Fibroblast of mammary gland (primary cell): ENCODE measurements at regions not wholly inside any gene's neighbourhood (a gene's known extent, or its start where the extent isn't known, plus 50 kb on each side); places are given as distances from the start of the nearest gene placed in this dataset.

Experiments
- DNase-seq: peaks from one replicate; pipeline ENCODE4 v3.0.0-alpha.2; 2010; ENCODE audit warnings: low read depth
- H3K4me3 ChIP-seq: 2 replicates; pipeline ENCODE4 v1.5.1; 2011; ENCODE audit warnings: low read depth, mild to moderate bottlenecking, low read length, moderate library complexity; ENCODE audit not compliant: control insufficient read depth
- TF ChIP-seq, protein P1 (sequence below): conservative IDR thresholded peaks from 2 replicates; pipeline ENCODE4 v1.5.1; 2011; ENCODE audit warnings: low read depth, low read length, inconsistent platforms; ENCODE audit not compliant: control insufficient read depth, insufficient read depth

DNA sequence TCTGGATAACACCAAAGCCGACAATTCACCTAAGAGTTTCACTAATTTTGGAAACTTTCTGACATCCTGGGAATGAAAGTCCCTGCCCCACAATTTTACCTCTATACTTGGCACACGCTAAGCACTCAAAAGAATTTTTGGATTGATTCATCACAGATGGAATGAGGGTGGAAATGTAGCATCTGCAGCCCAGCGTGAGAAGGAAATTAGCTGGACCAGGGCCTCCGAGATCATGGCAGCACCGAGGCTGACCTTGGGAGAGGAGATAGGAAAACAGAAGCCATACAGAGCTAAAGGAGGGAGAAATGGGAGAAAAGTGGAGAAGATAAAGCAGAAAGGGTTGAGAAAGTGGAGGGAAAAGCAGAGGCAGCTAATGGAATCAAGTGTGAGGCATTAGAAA is 606.6 kb upstream of the DPP6 start:
- H3K4me3 ChIP-seq = no peak overlapping the region
- TF ChIP-seq, protein P1, sequence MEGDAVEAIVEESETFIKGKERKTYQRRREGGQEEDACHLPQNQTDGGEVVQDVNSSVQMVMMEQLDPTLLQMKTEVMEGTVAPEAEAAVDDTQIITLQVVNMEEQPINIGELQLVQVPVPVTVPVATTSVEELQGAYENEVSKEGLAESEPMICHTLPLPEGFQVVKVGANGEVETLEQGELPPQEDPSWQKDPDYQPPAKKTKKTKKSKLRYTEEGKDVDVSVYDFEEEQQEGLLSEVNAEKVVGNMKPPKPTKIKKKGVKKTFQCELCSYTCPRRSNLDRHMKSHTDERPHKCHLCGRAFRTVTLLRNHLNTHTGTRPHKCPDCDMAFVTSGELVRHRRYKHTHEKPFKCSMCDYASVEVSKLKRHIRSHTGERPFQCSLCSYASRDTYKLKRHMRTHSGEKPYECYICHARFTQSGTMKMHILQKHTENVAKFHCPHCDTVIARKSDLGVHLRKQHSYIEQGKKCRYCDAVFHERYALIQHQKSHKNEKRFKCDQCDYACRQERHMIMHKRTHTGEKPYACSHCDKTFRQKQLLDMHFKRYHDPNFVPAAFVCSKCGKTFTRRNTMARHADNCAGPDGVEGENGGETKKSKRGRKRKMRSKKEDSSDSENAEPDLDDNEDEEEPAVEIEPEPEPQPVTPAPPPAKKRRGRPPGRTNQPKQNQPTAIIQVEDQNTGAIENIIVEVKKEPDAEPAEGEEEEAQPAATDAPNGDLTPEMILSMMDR = no peak
- no peak for DNase-seq

DNA sequence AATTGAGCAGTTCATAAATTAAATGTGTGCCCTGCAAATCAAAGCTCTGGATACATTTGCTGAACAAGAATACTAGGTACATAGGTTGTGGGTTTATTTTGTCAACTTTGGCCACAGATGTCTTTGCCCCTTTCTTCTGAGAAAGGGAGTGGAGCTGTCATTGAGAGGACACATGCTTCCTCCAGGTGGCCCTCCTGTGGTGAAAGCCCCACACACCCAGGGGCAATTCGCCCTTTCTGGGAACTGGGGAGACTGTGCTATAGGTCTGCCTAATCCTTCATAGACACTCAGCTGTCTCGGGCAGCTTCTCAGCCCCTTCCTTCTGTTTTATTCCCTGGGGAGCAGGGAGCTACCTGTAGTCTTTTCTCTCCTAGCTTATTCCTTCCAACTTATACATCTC is 605.7 kb upstream of the DPP6 start:
- TF ChIP-seq, protein P1 = no peak
- no peak overlapping the region for H3K4me3 ChIP-seq
- no peak for DNase-seq

DNA sequence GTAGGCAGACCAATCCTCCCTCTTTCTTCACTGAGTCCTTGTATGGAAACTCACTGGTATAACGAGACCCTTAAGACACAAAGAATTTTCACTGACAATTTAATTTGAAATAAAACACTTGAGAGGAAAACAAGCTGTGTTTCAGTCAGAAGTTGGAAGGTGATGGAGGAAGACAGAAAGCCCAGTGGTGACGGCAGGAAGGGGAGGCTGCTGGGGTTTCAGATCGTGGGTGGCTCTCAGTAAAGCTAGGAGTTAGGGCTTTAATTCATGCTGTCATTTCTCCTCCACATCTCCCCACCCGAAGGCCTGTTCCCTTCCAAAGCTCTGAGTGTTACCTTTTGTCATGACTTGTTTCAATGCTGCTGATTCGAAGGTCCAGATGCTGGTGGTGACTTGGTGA is 605.2 kb upstream of the DPP6 start:
- H3K4me3 ChIP-seq = no peak overlapping the region
- TF ChIP-seq, protein P1 = no peak
- no peak for DNase-seq

DNA sequence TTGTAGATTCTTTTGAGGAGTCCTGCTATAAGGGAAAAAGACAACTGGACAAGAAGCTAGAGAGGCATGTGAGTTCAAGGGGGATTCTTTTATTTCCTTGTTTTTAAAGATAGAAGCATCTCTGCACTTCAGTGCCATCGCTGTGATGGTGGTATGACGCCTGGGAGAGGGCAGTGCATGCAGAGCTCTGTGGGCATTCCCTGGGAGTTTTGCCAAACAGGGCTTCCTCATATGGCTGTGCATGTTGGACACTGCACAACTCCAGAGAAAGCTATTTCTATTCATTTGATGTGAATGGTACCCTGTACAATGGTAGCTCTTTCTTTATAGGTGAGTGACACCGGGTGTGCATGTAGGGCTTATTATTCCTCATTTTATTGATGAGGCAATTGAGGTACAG is 599.5 kb upstream of the DPP6 start:
- TF ChIP-seq, protein P1 = no peak
- H3K4me3 ChIP-seq = no peak overlapping the region
- no peak for DNase-seq

DNA sequence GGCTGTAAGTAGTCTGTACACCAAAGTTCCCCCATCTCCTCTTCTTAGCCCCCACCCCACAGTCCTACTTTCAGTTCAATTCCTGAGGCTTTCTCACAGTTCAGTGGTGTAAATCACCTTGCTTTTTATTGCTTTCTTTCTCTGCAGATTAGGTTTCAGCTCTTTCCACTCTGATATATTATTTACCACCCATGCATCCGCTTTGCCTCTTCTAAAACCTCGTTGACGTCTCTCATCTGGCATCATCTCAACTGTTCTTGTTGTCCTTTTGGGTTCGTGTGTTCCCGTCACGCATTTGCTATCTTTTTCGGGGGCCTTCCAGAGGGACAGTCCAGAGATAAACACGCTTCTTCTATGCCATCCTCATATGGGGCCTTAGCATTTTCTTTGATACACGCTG is 597.9 kb upstream of the DPP6 start:
- H3K4me3 ChIP-seq = no peak overlapping the region
- TF ChIP-seq, protein P1 = no peak
- DNase-seq = no peak

DNA sequence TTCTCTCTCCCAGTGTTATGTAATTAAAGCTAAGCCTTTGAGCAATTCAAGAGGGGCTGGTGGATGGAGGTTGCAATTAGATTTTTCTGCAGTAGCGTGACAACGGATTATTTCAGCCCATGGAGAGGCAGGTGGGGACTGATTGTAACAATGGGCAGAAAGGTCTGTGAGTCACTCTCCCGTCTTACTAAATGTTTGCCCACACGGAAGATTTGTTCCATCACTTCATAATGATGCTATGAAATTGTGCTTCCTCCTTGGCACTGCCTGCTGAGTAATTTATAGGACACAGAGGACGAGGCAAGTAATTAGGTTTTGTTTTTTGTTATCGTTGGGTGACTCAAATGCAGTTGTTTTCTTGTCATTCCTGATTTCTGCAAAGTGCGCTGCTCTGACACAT is 594.5 kb upstream of the DPP6 start:
- DNase-seq = no peak
- TF ChIP-seq, protein P1 = no peak
- no peak overlapping the region for H3K4me3 ChIP-seq

DNA sequence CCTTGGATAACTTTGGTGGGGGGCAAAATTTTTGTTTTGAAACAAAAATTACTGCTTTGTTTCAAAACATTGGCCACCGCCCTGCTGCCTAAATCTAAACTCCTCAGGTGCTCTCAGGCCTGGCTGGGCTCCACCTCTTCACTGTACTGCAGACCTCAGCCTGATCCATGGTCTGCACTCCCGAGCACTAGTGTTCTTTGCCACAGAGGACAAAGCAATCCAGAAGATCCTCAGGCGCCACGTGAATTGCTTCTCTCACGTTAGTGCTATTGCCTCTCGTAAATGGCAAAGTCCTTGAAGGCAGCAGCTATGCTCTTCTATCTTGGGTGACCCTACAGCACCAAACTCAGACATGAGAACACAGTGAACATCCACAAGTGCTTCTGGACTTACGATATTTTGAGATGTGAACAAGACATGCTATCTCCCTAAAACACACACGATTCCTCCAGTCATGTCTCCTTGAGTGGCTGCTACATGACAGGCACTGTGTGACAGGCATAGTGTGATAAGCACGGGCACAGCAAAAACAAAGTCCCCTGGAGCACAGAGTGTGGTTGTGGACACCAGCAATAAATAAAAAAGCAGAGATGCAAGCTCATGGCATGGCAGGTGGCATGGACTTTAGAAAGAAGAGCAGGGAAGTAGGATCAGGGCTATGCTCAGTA is 582.1 kb upstream of the DPP6 start:
- H3K4me3 ChIP-seq = no peak overlapping the region
- no peak for DNase-seq
- TF ChIP-seq, protein P1 = no peak
